ENCODE measurements at regions not wholly inside any gene's neighbourhood (a gene's known extent, or its start where the extent isn't known, plus 50 kb on each side); places are given as distances from the start of the nearest gene placed in this dataset.

- no peak for TF ChIP-seq EZH2 (IDR thresholded peaks at IDR 0.05)
- no peak for TF ChIP-seq CTCF (IDR thresholded peaks at IDR 0.05 in 2 of 3, conservative IDR thresholded peaks at IDR 0.05 in 1 of 3; ENCODE audit: borderline replicate concordance in 1 of 3, insufficient read depth in 1 of 3, low read depth in 2 of 3, low read length in 2 of 3)
- no peak for TF ChIP-seq SIN3A (IDR thresholded peaks at IDR 0.05; ENCODE audit: low read depth)
- TF ChIP-seq SP1 (IDR thresholded peaks at IDR 0.05; ENCODE audit: low read depth): no peak
- no peak for TF ChIP-seq ZNF274 (IDR thresholded peaks at IDR 0.05; ENCODE audit: low read depth, low read length)
These were observed 53.3 kb upstream of the SLIT3 start for GRCh38 chr5:169354263-169354662.

All from HCT116 (cell line).